Common myeloid progenitor, CD34-positive (primary cell): ENCODE measurements at regions not wholly inside any gene's neighbourhood (a gene's known extent, or its start where the extent isn't known, plus 50 kb on each side); places are given as distances from the start of the nearest gene placed in this dataset.

Experiments used
- CTCF ChIA-PET: fragments of 350-600 bp; sonication (Branson Sonifier 250); formaldehyde crosslinking; loops from one replicate; lab custom pipeline; 2021; ENCODE audit warnings: antibody characterized with exemption; lab: Charles Lee
- POLR2A ChIA-PET: fragments of 350-600 bp; sonication (Branson Sonifier 250); formaldehyde crosslinking; loops from one replicate; lab custom pipeline; 2021; ENCODE audit warnings: antibody characterized with exemption; lab: Charles Lee
- DNase-seq, 3 donors: peaks; one replicate each; pipeline versions ENCODE4 v3.0.0 to v3.0.0-alpha.2; 2013
- H3K27ac ChIP-seq, 2 experiments: 1 replicate in 1 of 2; 2 replicates in 1 of 2; pipeline ENCODE4 v1.7.0; 2013; ENCODE audit warnings: inconsistent platforms in 2 of 2, low read length in 2 of 2, mild to moderate bottlenecking in 2 of 2, low read depth in 1 of 2, moderate library complexity in 1 of 2; ENCODE audit not compliant: severe bottlenecking in 2 of 2, insufficient read depth in 1 of 2, poor library complexity in 1 of 2
- H3K27me3 ChIP-seq, 5 experiments: replicated peaks in 2 of 5; 1 replicate in 3 of 5; 2 replicates in 2 of 5; pipeline versions ENCODE4 v1.6.1 to v1.7.0; 2013; ENCODE audit warnings: low read length in 4 of 5, mild to moderate bottlenecking in 2 of 5, moderate library complexity in 2 of 5, inconsistent platforms in 1 of 5; ENCODE audit not compliant: insufficient read depth in 5 of 5, control insufficient read depth in 4 of 5
- H3K36me3 ChIP-seq, 4 experiments: 1 replicate in 2 of 4; 2 replicates in 2 of 4; pipeline versions ENCODE4 v1.6.1 to v1.7.0; 2013; ENCODE audit warnings: low read length in 3 of 4, control low read depth in 1 of 4, mild to moderate bottlenecking in 1 of 4; ENCODE audit not compliant: control insufficient read depth in 4 of 4, insufficient read depth in 4 of 4
- H3K4me1 ChIP-seq, 4 experiments: 1 replicate in 3 of 4; 2 replicates in 1 of 4; pipeline versions ENCODE4 v1.6.1 to v1.7.1; 2013; ENCODE audit warnings: low read length in 3 of 4, mild to moderate bottlenecking in 3 of 4, control low read depth in 1 of 4, inconsistent platforms in 1 of 4, moderate library complexity in 1 of 4; ENCODE audit not compliant: control insufficient read depth in 4 of 4, insufficient read depth in 4 of 4; ENCODE audit errors: control extremely low read depth in 1 of 4
- H3K4me3 ChIP-seq, 7 experiments: 1 replicate in 4 of 7; 2 replicates in 3 of 7; pipeline versions ENCODE4 v1.5.1 to v1.7.0; 2013; ENCODE audit warnings: mild to moderate bottlenecking in 7 of 7, low read length in 6 of 7, moderate library complexity in 6 of 7, inconsistent platforms in 2 of 7, low read depth in 2 of 7, control low read depth in 1 of 7; ENCODE audit not compliant: insufficient read depth in 4 of 7, control insufficient read depth in 1 of 7; ENCODE audit errors: extremely low read depth in 1 of 7
- H3K9me3 ChIP-seq, 5 experiments: 1 replicate in 4 of 5; 2 replicates in 1 of 5; pipeline versions ENCODE4 v1.6.1 to v1.7.1; 2013; ENCODE audit warnings: low read length in 4 of 5, mild to moderate bottlenecking in 2 of 5, inconsistent platforms in 1 of 5, low read depth in 1 of 5, moderate library complexity in 1 of 5; ENCODE audit not compliant: control insufficient read depth in 4 of 5, insufficient read depth in 2 of 5; ENCODE audit errors: control extremely low read depth in 1 of 5
- WGBS: methylation state at CpG from one replicate; pipeline ENCODE4 v1.1.5; 2013; ENCODE audit not compliant: insufficient coverage; 5-methylcytosine and 5-hydroxymethylcytosine counted together

GRCh38 chr4:106512706-106513105 lies 144.1 kb upstream of the GIMD1 start:
- no peaks in the 10 kb centered on the region for H3K36me3 ChIP-seq
- no peak overlapping the region for H3K4me3 ChIP-seq
- H3K27ac ChIP-seq, result no peak overlapping the region
- POLR2A ChIA-PET, result no interaction called here
- H3K27me3 ChIP-seq, result no peaks in the 10 kb centered on the region
- CTCF ChIA-PET, result no interaction called here
- no peaks in the 10 kb centered on the region for H3K4me1 ChIP-seq
- no peaks in the 10 kb centered on the region for H3K9me3 ChIP-seq
- no peak for DNase-seq
- WGBS, result no CpG with 5 or more reads among the region's 2 CpGs

- H3K4me1 ChIP-seq, result no peaks in the 10 kb centered on the region
- POLR2A ChIA-PET, result no interaction called here
- no peak overlapping the region for H3K27ac ChIP-seq
- no peaks in the 10 kb centered on the region for H3K9me3 ChIP-seq
- 94% methylated on average over 2 of the region's 3 CpGs for WGBS
- DNase-seq, result no peak
- H3K36me3 ChIP-seq, result no peaks in the 10 kb centered on the region
- no peak overlapping the region for H3K4me3 ChIP-seq
- CTCF ChIA-PET, result no interaction called here
- H3K27me3 ChIP-seq, result no peaks in the 10 kb centered on the region
These were observed 138.9 kb upstream of the GIMD1 start for GRCh38 chr4:106507440-106507839.

- no peaks in the 10 kb centered on the region for H3K36me3 ChIP-seq
- no peaks in the 10 kb centered on the region for H3K27me3 ChIP-seq
- H3K27ac ChIP-seq, result no peak overlapping the region
- WGBS, result 81% methylated on average over 3 of the region's 3 CpGs
- no peaks in the 10 kb centered on the region for H3K4me1 ChIP-seq
- H3K9me3 ChIP-seq, result no peaks in the 10 kb centered on the region
- H3K4me3 ChIP-seq, result no peak overlapping the region
- CTCF ChIA-PET, result interaction anchor here (0.9 to 2.3 kb wide), 4 partner anchors 132 to 237 kb away, joined by 3 to 15 read pairs (median 5); no protein-coding TSS in a partner anchor
- POLR2A ChIA-PET, result no interaction called here
- DNase-seq, result no peak
These were observed 134.8 kb upstream of the GIMD1 start for GRCh38 chr4:106503116-106504050.

- peak; percentile 47 to 72 (median 62) for DNase-seq
- 19% methylated on average over 11 of the region's 11 CpGs for WGBS
- H3K4me1 ChIP-seq, result no peaks in the 10 kb centered on the region
- no peaks in the 10 kb centered on the region for H3K36me3 ChIP-seq
- POLR2A ChIA-PET, result no interaction called here
- H3K9me3 ChIP-seq, result no peaks in the 10 kb centered on the region
- CTCF ChIA-PET, result interaction anchor here (0.9 to 2.3 kb wide), 2 partner anchors 132 to 236 kb away, joined by 6 to 15 read pairs; no protein-coding TSS in a partner anchor
- no peaks in the 10 kb centered on the region for H3K27me3 ChIP-seq
- no peak overlapping the region for H3K27ac ChIP-seq
- H3K4me3 ChIP-seq, result no peak overlapping the region
These were observed 133.6 kb upstream of the GIMD1 start for GRCh38 chr4:106502106-106502699.

GRCh38 chr4:106497271-106497670 lies 128.7 kb upstream of the GIMD1 start:
- ChIA-PET CTCF (no interaction called here), POLR2A (no interaction called here)
- H3K4me3 ChIP-seq, result no peak overlapping the region
- whole genome bisulfite sequencing, result no CpG with 5 or more reads among the region's 3 CpGs
- peaks cover 0 to 2% (median 0%) of the 10 kb centered on the region in 5 experiments for H3K27me3 ChIP-seq
- no peaks in the 10 kb centered on the region for H3K36me3 ChIP-seq
- no peaks in the 10 kb centered on the region for H3K9me3 ChIP-seq
- H3K27ac ChIP-seq, result no peak overlapping the region
- no peak for DNase-seq
- no peaks in the 10 kb centered on the region for H3K4me1 ChIP-seq

- no peaks in the 10 kb centered on the region for H3K36me3 ChIP-seq
- ChIA-PET POLR2A (no interaction called here), CTCF (no interaction called here)
- no peaks in the 10 kb centered on the region for H3K4me1 ChIP-seq
- H3K27ac ChIP-seq, result no peak overlapping the region
- no peak for DNase-seq
- H3K4me3 ChIP-seq, result no peak overlapping the region
- H3K9me3 ChIP-seq, result no peaks in the 10 kb centered on the region
- H3K27me3 ChIP-seq, result peaks cover 0 to 2% (median 0%) of the 10 kb centered on the region in 5 experiments
These were observed 127.5 kb upstream of the GIMD1 start for GRCh38 chr4:106496061-106496460.

GRCh38 chr4:106495476-106495875 lies 126.9 kb upstream of the GIMD1 start:
- Histone ChIP-seq H3K9me3 (no peaks in the 10 kb centered on the region), H3K36me3 (no peaks in the 10 kb centered on the region), H3K27ac (no peak overlapping the region), H3K4me1 (no peaks in the 10 kb centered on the region), H3K4me3 (no peak overlapping the region), H3K27me3 (peaks cover 0 to 2% (median 0%) of the 10 kb centered on the region in 5 experiments)
- ChIA-PET POLR2A (no interaction called here), CTCF (no interaction called here)
- DNase-seq, result no peak
- WGBS, result 99% methylated on average over 5 of the region's 5 CpGs
